B cell (primary cell): ENCODE measurements at regions not wholly inside any gene's neighbourhood (a gene's known extent, or its start where the extent isn't known, plus 50 kb on each side); places are given as distances from the start of the nearest gene placed in this dataset.

ENCODE experiments used
- ATAC-seq: fragments of 200-7000 bp; cut with Tn5 transposase; one replicate; pipeline ENCODE4 v1.10.0; 2021; ENCODE audit warnings: low read depth, mild to moderate bottlenecking, moderate number of reproducible peaks, moderate library complexity
- CTCF ChIA-PET: fragments of 350-600 bp; sonication (Branson Sonifier 250); formaldehyde crosslinking; loops from one replicate; lab custom pipeline; 2021; ENCODE audit warnings: antibody characterized with exemption, inconsistent platforms; lab: Charles Lee
- POLR2A ChIA-PET: fragments of 350-600 bp; sonication (Branson Sonifier 250); formaldehyde crosslinking; loops from one replicate; lab custom pipeline; 2021; ENCODE audit warnings: antibody characterized with exemption; lab: Charles Lee
- DNase-seq: peaks from one replicate; pipeline ENCODE4 v3.0.0; 2013
- H2AFZ ChIP-seq: 2 replicates; pipeline ENCODE4 v1.6.1; 2012; ENCODE audit warnings: mild to moderate bottlenecking, low read depth, low read length; ENCODE audit not compliant: insufficient read depth, poor library complexity, severe bottlenecking
- H3K27ac ChIP-seq, 2 donors: 1 replicate in 1 of 2; 2 replicates in 1 of 2; pipeline ENCODE4 v1.5.1; 2012 to 2013; ENCODE audit warnings: low read length in 2 of 2, mild to moderate bottlenecking in 2 of 2, moderate library complexity in 1 of 2
- H3K27me3 ChIP-seq, 4 experiments: fragments of 200-600 bp in 1 of 4; sonication (generic) in 1 of 4; replicated peaks in 1 of 4; 1 replicate in 2 of 4; 2 replicates in 2 of 4; pipeline versions ENCODE4 v1.6.1 to v1.7.0; 2013 to 2016; ENCODE audit warnings: low read length in 3 of 4, mild to moderate bottlenecking in 2 of 4, mixed read lengths in 1 of 4, moderate library complexity in 1 of 4; ENCODE audit not compliant: insufficient read depth in 4 of 4, control insufficient read depth in 3 of 4; ENCODE audit errors: control extremely low read depth in 1 of 4
- H3K36me3 ChIP-seq, 2 experiments: replicated peaks in 1 of 2; 1 replicate in 1 of 2; 2 replicates in 1 of 2; pipeline versions ENCODE4 v1.6.1 to v1.7.1; 2013; ENCODE audit warnings: low read length in 1 of 2; ENCODE audit not compliant: insufficient read depth in 2 of 2, control insufficient read depth in 1 of 2; ENCODE audit errors: control extremely low read depth in 1 of 2, extremely low read depth in 1 of 2
- H3K4me1 ChIP-seq, 2 donors: fragments of 200-600 bp in 1 of 2; sonication (generic) in 1 of 2; 1 replicate in 1 of 2; 2 replicates in 1 of 2; pipeline versions ENCODE4 v1.5.1 to v1.6.1; 2013 to 2017; ENCODE audit warnings: low read length in 2 of 2; ENCODE audit not compliant: control insufficient read depth in 2 of 2, insufficient read depth in 2 of 2
- H3K4me2 ChIP-seq: replicated peaks from 2 replicates; pipeline ENCODE3; 2012; ENCODE audit warnings: mild to moderate bottlenecking, low read depth, low read length; ENCODE audit not compliant: poor library complexity, severe bottlenecking
- H3K4me3 ChIP-seq, 5 experiments: fragments of 200-600 bp in 1 of 5; sonication (generic) in 1 of 5; 1 replicate in 3 of 5; 2 replicates in 2 of 5; pipeline versions ENCODE4 v1.5.1 to v1.7.0; 2011 to 2016; ENCODE audit warnings: low read length in 4 of 5, mild to moderate bottlenecking in 4 of 5, low read depth in 2 of 5, control low read depth in 1 of 5, moderate library complexity in 1 of 5; ENCODE audit not compliant: insufficient read depth in 1 of 5; ENCODE audit errors: control extremely low read depth in 1 of 5, extremely low read depth in 1 of 5
- H3K79me2 ChIP-seq: fragments of 200-600 bp; sonication (generic); one replicate; pipeline ENCODE4 v1.6.0; 2016; ENCODE audit warnings: low read length; ENCODE audit not compliant: control insufficient read depth, insufficient read depth
- H3K9ac ChIP-seq: fragments of 200-600 bp; sonication (generic); 2 replicates; pipeline ENCODE4 v1.6.1; 2017; ENCODE audit warnings: mild to moderate bottlenecking, low read length, moderate library complexity
- H3K9me3 ChIP-seq, 3 donors: one replicate each; pipeline versions ENCODE4 v1.6.1 to v1.7.1; 2013; ENCODE audit warnings: low read length in 2 of 3; ENCODE audit not compliant: control insufficient read depth in 2 of 3, insufficient read depth in 1 of 3; ENCODE audit errors: control extremely low read depth in 1 of 3
- H4K20me1 ChIP-seq: 2 replicates; pipeline ENCODE4 v1.6.0; 2012; ENCODE audit warnings: mild to moderate bottlenecking, low read length; ENCODE audit not compliant: insufficient read depth, control insufficient read depth, poor library complexity, severe bottlenecking
- H3K27ac Mint-ChIP-seq: one replicate; pipeline ENCODE4 v1.8.0; 2021; ENCODE audit warnings: mixed read lengths
- H3K27me3 Mint-ChIP-seq: one replicate; pipeline ENCODE4 v1.8.0; 2021; ENCODE audit warnings: mixed read lengths
- H3K4me1 Mint-ChIP-seq: one replicate; pipeline ENCODE4 v1.8.0; 2021; ENCODE audit warnings: mixed read lengths
- H3K4me3 Mint-ChIP-seq: one replicate; pipeline ENCODE4 v1.8.0; 2021; ENCODE audit warnings: mixed read lengths
- H3K9me3 Mint-ChIP-seq: one replicate; pipeline ENCODE4 v1.8.0; 2022; ENCODE audit warnings: mixed read lengths; ENCODE audit not compliant: insufficient read depth
- CTCF ChIP-seq: fragments of 200-600 bp; IDR thresholded peaks from one replicate; pipeline ENCODE4 v1.8.0; 2022; ENCODE audit warnings: antibody characterized with exemption, mild to moderate bottlenecking
- EZH2 ChIP-seq: IDR thresholded peaks from 2 replicates; pipeline ENCODE4 v1.6.1; 2012; ENCODE audit warnings: borderline replicate concordance, low read depth, mild to moderate bottlenecking, moderate library complexity, low read length; ENCODE audit not compliant: insufficient read depth, poor library complexity, severe bottlenecking
- WGBS: methylation state at CpG from one replicate; pipeline ENCODE4 v1.1.5; 2013; ENCODE audit warnings: missing lambda C conversion rate; ENCODE audit not compliant: insufficient coverage; 5-methylcytosine and 5-hydroxymethylcytosine counted together
- intact Hi-C: fragments of 100-400 bp; cut with micrococcal nuclease; formaldehyde crosslinking; loops from one replicate; pipeline ENCODE4 v1.10.0; 2022

- no peaks in the 10 kb centered on the region for H3K9me3 ChIP-seq
- no peak overlapping the region for H3K9ac ChIP-seq
- CTCF ChIA-PET = no interaction called here
- H3K36me3 ChIP-seq = no peaks in the 10 kb centered on the region
- H3K4me2 ChIP-seq = no peak overlapping the region
- no peak for DNase-seq
- ATAC-seq = no peak
- no peak overlapping the region for H3K4me3 ChIP-seq
- intact Hi-C loops = no loop called here
- no peaks in the 10 kb centered on the region for H3K27me3 Mint-ChIP-seq
- no peaks in the 10 kb centered on the region for H3K27me3 ChIP-seq
- H3K9me3 Mint-ChIP-seq = no peaks in the 10 kb centered on the region
- H3K4me1 Mint-ChIP-seq = no peaks in the 10 kb centered on the region
- no peak overlapping the region for H2AFZ ChIP-seq
- H3K27ac ChIP-seq = no peak overlapping the region
- H3K4me3 Mint-ChIP-seq = no peak overlapping the region
- POLR2A ChIA-PET = no interaction called here
- no peak overlapping the region for H3K27ac Mint-ChIP-seq
- no peaks in the 10 kb centered on the region for H3K4me1 ChIP-seq
- 90% methylated on average over 4 of the region's 7 CpGs for WGBS
- no peaks in the 10 kb centered on the region for H4K20me1 ChIP-seq
- no peaks in the 10 kb centered on the region for H3K79me2 ChIP-seq
- TF ChIP-seq EZH2 (no peak), CTCF (no peak)
These were observed 160.1 kb downstream of the SCP2D1 start for GRCh38 chr20:18973529-18974173.

- 83% methylated on average over 1 of the region's 1 CpG for WGBS
- no peak overlapping the region for H3K4me3 Mint-ChIP-seq
- TF ChIP-seq CTCF = no peak
- no peak for TF ChIP-seq EZH2
- ChIA-PET POLR2A (no interaction called here), CTCF (no interaction called here)
- intact Hi-C loops = no loop called here
- Histone ChIP-seq H3K9ac (no peak overlapping the region), H2AFZ (no peak overlapping the region), H3K27ac (no peak overlapping the region), H3K79me2 (no peaks in the 10 kb centered on the region), H4K20me1 (no peaks in the 10 kb centered on the region), H3K9me3 (no peaks in the 10 kb centered on the region), H3K4me3 (no peak overlapping the region), H3K4me2 (no peak overlapping the region), H3K27me3 (no peaks in the 10 kb centered on the region), H3K4me1 (no peaks in the 10 kb centered on the region), H3K36me3 (no peaks in the 10 kb centered on the region)
- no peaks in the 10 kb centered on the region for H3K27me3 Mint-ChIP-seq
- no peak overlapping the region for H3K27ac Mint-ChIP-seq
- H3K4me1 Mint-ChIP-seq = no peaks in the 10 kb centered on the region
- no peaks in the 10 kb centered on the region for H3K9me3 Mint-ChIP-seq
- DNase-seq (no peak), ATAC-seq (no peak)
These were observed 161.1 kb downstream of the SCP2D1 start for GRCh38 chr20:18974660-18975059.
